ENCODE measurements at regions not wholly inside any gene's neighbourhood (a gene's known extent, or its start where the extent isn't known, plus 50 kb on each side); places are given as distances from the start of the nearest gene placed in this dataset.

DNA sequence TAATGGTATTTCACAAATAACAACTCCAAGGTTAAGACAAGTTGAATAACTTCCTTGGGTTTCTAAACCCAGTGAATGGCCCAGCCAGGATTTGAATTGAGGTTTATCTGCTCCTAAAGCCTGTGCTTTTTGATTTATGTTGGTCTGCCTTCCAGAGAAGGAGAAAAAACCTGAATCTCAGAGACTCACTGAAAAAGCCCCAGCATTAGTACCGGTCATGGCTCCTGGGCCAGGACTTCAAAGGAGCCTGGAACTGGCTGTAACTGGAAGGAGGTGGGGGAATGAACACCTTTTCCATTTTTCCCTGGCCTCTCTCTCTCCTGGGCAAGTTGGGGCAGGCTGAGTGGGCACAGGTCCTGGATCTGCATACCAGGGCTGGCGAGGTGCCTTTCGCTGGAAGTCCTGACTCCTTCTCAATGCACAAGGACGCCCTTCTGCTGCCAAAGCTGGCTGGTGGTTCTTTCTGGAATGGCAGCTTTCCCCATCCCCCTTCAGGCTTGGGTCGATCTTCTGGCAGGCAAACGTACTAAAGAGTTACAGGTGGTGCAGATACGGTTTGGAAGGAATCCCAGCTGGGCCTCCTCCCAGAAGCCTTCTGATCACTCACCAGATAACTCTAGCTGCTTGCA, 268.2 kb downstream of the PTEN start:
- DNase-seq, result no peak

DNA sequence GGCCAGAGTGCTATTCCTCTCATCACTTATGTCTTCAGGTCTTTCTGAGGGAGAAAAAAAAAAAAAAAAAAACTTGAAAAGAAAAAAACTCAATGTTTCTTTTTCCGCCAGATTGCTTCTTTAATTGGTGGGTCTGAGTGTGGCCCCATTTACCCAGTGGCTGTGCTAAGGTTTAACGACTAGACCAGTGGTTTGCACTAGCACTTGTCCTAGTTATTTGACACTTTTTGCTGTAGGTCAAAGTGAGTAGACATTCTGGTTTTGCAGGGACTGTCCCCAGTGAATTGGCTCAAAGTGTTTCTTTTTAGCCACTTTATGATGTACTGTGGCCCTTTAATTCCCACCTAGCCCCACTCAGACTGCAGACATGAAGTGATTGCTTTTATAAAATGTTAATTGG, 273.3 kb downstream of the PTEN start:
- no peak for DNase-seq

DNA sequence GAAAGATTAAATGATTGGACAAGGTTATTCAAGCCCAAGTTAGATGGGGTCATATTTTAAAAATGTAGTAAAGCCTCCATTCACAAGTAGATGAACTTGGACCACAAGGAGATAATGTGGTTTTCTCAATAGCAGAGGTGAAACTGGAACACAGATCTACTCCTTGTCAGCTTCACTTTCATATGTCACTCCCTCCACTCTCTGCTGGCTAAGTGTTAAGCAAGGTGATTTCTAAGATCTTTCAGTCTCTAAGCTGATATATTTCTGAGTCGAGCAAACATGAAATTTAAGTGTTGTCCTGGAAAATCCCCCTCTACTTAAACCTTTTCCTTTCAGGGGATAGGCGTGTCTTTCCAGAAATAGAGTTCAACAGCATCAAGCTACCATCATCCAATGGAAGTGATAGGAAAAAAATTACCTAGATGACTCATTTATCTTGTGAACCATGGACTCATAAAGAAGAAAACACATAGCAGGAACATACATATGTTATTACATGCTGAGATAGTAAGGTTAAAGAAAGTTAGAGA, 275.0 kb downstream of the PTEN start:
- DNase-seq, result no peak

DNA sequence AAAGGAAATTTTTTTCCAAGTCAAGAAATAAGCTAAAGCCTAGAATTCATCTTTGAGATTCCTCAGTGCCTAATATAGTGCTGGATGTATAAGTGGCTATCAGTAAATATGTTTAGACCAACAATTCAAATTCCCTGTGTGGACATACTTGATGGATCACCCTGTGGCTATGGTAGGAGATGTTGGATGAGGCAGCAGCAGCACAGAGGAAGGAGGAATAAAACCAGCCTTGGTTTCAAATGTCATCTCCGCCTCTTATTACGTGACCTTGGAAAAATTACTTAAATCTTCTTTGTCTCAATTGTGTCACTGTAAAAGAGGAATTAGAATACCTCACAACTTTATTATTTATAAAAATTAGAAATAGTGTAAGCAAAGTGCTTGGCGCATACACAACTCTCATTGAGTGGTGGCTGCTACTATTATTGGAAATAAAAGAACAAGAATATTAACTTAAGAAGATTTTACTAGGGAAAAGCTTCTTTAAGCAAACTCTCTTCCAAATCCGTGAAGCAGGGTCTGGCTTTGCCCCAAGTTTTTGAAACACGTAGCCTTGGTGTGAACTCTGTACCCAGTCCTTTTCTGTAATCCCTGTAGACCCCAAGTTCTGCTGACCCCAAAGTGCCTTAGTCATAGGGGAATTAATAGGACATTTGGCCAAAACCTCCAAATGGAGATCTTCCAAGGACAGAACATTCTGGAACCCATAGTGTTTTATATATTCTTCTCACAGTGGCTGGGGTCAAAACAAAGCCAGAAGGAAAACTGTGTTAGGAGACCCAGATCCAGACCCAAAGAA, 283.8 kb downstream of the PTEN start:
- DNase-seq, result no peak

DNA sequence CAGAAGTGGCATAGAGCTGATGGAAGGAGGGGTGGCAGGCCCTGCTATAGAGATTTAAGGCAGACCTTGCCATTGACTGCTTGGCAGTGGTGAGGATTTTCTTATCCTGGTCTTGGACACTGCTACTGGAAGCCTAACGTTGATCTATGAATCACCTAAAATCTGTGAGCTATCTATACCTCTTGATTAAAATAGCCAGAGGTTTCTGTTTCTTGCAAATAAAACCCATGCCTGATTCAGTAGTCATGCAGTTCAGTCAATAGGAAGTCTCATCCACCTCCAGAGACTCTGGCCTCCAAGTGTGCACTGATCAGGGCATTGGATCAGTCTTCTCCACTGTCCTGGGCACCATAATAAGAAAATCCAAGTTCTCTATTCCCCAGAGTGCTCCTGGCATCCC, 286.5 kb downstream of the PTEN start:
- DNase-seq, result no peak

DNA sequence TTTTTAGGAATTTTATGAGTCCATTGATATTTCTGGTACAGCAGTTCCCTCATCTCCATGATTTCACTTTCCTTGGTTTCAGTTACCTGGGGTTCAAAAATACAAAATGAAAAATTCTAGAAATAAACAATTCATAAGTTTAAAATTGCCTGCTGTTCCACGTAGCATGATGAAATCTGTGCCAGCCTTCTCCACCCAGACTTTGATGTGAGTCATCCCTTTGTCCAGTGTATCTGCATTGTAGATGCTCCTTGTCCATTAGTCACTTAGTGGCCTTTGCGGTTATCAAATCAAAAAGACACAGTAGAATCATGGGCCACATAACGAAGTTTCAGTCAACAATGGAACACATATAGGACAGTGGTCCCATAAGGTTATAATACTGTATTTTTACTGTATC, 286.9 kb downstream of the PTEN start:
- no peak for DNase-seq

DNA sequence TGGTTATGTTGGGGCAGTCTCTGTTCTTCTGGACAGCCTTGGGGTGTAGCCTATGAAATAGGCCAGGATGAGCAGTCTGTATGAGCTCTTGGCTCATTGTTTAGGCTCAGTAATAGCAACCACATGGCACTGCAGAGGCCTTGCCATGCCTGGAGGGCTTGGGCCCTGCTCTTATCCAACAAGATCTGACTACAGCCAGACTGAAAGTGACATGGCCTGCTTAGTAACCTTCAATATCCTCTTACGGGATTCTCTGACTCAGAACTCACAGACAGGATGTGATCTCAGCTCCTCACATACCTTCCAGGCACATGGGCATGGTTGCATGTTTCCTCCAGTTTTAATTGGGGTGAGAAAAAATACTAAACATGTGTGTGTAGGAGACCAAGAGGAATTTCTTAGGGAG, 289.3 kb downstream of the PTEN start:
- peak; percentile 31 for DNase-seq

DNA sequence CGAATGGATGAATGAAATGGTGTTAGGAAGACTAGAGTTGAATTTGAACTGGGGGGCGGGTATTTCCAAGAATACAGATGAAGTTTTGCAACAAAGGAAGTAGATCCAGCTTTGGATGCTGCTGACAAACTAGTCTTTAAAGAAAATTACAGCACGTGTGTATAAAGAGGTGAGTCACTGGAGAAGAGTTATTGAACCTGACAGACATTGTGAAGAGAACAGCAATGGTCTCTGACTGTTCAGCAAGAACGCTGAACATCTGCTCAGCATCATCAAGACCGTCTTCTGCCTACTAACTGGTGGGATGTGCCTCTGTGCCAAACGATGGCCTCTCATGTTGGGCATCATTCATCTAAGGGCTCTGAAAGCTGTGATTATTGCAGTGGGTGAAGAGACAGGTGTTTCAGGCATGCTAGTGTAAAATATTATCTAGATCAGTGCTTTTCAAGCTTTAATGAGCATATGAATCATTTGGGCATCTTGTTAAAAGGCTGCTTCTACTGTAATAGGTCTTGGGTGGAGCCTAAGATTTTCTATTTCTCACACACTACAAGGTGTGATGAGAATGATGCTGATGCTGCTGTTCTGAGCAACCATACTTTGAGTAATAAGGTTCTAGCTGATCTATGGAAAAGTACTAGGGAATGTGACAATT, 291.3 kb downstream of the PTEN start:
- no peak for DNase-seq

DNA sequence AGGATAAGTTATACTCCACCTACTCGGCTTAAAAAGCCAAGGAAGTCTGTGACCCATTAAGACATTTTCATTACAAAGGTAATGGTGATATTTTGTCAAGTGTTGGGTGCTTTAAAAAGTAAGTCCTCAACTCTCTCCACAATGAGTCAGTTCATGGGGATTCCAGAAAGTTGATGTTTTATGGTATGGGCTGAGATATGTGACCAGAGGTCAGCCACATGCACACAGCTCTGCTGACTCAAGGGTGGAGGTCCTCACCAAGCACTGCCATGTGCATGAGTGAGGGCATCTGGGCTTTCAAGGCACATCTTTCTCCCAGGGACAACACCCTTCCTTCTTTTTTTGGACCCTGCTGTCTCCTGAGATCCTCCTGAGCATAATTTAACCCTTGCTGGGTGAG, 292.9 kb downstream of the PTEN start:
- DNase-seq, result no peak

DNA sequence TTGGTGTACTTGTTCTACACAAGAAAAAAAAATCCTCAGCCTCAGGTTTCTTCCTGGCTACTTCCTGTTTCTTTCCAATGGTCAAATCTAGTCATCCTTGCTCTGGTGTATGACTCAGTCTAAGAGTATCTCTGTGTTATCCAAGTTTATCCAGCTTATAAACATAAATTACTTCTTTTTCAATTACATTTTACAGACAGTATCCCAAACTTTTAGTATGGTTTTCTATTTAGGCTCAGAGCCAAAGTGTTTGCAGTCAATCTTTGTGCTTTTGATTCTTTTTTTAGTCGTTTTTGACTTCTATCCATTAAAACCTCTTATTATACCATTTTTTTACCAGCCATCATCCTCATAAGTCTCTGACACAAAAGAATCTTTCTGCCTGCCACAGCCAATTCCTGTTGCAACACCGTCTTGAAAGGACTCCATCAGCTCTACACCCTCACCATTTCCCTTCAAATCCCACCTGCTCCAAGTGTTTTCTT, 294.6 kb downstream of the PTEN start:
- peak; percentile 11 for DNase-seq

DNA sequence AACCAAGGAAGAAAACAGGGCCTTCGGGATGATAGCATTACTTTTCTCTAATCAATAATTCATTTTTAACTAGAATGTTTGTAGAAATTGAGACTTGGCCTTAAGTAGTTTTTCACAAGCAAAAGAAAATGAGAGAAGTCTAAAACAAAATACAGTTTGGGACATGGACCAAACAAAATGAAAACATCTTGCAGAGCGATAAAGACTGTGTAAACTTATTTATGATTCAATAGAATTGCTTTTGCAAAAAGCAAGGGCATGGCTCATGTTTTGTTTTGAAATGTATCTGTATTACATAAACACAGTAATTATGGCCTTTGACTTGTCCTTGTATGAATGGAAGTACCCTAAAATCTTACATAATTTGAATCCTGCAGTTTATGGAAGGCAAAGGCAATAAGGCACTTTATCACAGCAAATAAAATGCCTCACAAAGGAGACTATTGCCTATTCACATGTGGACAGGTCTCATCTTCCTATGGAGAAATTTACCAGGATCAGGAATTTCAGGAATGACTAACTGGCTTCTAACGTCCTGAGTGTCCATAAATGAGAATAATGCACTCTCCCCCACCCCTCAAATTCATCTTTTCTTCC, 295.2 kb downstream of the PTEN start:
- DNase-seq, result peak; percentile 12

DNA sequence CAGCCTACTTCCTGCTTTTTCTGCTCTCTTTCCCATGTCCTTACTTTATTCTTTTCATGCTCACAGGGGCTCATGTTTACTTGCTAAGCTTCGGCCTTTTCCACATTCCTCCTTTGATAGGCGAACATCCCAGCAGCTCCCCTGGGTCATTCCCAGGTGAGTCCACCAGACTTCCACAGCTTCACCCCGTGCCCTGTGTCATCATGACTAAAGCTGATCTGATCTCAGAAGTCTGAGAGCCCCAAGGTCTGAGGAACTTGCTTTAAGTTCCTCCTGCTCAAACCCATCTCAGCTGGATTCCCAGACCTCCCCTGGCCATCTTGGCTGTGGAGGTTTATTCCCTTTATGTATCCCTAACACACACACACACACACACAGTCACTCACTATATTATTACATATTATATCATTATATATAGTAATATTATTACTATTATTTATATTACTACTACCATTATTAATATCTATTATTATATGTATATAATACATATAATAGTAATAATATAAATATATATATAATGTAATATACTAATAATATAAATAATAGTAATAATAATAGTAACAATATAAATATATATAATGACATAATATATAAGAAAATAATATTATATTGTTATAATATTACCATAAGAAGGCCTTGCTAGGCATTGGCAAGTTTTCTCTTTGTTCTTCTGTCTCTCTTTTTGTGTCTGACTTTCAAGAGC, 295.9 kb downstream of the PTEN start:
- no peak for DNase-seq

DNA sequence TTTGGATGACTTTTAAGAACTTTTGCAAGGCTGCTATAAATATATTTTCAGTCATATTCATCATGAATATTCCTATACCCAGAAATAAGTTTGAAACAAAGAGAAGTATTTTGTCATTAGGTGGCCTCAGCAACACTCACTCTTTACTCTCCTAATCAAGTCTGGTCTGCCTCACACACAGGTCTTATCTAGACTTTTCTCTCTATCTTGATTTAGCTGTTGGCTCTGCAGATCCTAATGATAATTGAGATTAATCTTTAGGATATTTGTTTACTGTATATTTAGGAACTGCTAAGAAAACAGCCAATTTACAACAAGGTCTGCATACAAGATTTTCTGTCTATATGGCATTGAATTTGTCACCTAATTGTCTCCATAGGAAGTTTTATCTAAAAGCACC, 297.6 kb downstream of the PTEN start:
- DNase-seq, result no peak

DNA sequence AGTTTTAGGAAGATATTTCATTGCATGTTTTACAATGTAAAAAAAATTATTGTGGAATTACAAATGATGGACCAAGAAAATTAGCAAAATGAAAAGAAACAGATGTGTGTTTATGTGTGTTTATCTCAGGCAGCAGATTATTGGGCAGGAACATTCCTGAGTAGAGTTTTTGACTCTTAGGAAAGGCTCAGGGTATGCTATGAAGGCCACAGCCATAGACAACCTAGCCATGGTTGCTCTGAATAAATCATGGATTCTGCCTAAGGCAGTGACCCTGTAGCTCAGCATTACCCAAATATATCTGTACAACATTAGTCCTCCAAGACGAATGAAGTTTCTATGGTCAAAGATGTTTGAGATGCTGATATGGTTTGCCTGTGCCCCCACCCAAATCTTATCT, 298.3 kb downstream of the PTEN start:
- DNase-seq, result no peak

DNA sequence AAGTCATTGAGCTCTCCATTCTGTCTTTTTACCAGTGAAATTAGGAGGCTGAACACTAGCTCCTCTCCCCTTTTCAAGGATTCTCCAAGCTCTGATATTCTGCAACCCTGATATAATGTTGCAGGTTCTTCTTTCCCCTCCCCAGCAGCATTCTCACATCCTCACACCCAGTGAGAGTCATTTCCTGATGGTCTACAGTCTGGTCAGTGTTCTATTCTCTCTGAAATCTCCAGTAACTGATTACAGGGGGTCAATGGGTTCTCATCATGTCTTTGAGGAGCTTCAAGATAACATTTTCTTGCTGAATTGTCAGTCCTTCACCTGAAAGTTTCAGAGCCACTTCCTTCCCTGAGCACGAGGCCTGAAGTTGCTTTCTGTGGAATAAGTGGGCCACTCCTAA, 299.4 kb downstream of the PTEN start:
- no peak for DNase-seq

DNA sequence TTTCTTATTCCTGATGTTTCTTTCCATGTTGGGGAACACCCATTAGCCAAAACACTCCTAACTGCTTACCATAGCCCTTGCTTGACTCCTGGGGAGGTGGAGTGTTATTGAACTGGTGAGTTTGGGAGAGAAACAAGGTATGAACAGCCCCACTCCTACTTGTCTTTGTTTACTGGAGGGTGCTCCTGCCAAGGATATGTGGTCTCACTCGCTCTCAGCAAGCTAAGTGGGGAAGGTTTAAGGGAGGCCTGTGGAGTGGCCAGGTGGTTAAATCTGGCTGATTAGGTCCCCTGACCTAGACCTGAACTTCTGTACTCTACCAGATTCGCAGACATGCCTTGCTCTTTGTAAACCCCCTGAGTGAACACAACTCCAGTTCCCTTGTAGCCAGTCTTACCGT, 300.1 kb downstream of the PTEN start:
- no peak for DNase-seq

DNA sequence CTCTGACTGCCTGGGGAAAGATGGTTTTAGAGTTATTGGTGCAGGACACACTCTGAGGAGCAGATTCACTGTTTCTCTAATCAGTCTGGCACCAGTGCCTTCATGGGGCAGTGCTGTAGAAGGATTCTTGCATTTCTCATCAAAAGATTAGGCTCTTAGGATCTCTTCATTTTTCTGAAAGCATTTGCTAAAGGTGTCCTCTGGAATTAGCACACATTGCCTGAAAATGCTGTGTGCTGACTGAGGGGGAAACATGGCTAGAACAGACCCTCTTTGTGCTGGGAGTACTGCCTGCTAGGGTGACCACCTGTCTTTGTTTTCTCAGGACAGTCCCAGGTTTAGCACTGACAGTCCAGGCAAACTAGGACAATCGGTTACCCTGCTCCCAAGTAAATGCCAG, 301.0 kb downstream of the PTEN start:
- DNase-seq, result no peak

DNA sequence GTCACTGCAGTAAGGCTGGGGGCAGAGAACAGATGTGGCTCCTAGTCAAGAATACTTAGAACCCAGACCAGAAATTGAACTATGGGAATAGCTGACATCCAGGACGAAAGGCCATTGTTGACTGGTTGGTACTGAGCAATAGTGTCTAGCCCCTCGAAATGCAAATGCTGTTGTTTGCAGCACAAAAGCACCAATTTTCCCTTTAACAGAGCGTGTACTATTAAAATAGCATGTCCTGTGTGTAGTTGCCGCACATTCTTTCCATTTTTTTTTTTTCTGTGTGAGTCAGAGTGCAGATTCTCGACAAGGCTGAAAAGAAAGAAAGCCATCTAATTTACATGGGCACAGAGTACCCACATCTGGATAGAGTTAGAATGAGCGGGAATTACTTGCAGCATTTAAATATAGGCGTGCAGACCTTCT, 302.4 kb downstream of the PTEN start:
- peak; percentile 43 for DNase-seq

DNA sequence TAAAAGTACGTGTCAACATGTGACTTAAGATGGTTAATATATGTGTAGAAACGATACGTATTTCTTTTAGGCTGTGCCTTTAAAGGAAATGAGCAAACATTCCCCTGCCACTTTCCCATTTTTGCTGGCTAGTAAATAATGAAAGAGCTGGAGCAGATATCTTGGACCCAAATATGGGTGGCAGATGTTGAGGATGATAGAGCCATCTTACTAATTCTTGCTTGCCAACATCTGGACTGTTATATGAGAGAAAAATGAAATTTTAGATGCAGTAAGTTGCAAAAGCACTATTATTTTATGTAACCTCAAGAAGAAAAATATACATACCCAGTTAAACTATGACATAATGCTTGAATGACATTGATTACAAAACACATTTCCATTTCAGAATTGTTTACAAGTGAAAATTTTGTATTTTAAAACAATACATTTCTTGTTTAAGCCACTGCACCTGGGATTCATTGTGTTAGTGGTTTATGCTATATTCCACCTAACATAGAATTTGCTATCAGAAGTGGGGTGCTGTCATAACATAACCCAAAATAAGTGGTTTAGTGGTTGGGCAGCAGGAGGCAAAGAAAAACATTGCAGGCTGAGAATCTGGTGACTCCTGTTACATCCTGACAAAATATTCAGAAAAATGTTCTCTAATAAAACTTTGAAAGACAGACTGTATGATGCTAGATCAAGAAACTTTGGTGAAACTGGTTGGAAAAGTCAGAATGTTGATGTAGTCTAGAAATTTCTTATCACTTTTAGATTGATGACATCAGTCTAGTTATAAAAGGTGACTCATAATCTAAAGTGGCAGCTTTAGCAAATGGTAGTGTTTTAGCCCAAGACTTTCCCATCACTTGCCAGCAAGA, 305.0 kb downstream of the PTEN start:
- no peak for DNase-seq

DNA sequence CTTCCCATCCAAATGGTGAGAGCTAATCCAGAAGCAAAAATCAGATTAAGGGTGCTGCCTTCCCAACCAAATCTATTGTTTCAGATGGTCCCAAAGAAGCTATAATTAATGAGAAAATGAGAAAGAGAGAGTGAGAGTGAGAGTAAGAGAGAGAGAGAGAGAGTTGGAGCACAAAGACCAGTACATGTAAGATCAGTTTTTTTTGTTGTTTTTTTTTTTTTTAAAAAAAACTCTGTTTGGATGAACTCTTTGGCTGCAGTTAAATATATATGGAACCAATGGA, 305.6 kb downstream of the PTEN start:
- no peak for DNase-seq

DNA sequence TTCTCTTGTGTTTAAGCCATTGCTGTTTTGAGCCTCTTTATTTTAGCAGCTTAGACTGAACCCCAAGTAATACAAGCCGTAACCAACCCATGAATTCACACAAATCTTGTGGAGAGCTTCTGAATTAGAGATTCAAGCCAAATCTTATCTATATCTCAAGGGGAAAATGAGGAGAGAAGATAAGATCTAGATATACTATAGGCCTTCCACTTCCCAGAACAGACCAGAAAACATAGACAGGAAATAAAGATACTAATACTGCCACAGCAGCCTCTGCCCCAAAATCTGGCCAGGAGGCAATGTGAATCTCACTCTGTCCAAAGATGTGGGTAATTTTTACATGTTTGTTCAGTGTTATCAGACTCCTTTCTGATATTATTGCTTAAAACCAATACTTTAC, 307.2 kb downstream of the PTEN start:
- DNase-seq, result no peak

DNA sequence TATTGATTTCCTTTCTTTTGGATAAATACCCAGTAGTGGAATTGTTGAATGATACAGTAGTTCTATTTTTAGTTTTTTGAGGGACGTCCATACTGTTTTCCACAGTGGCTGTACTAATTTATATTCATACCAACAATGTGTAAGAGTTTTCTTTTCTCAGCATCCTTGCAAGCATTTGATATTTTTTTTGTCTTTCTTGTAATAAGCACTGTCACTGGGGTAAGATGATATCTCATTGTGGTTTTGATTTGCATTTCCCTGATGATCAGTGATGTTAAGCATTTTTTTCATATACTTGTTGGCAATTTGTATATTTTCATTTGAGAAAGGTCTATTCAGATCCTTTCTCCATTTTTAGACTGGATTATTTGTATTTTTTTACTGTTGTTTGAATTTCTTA, 308.7 kb downstream of the PTEN start:
- DNase-seq, result no peak
